Renal cortex interstitium (tissue), 11 donors: ENCODE measurements at regions not wholly inside any gene's neighbourhood (a gene's known extent, or its start where the extent isn't known, plus 50 kb on each side); places are given as distances from the start of the nearest gene placed in this dataset.

ENCODE experiments used
- DNase-seq, 11 donors: peaks; one replicate each; pipeline ENCODE4 v3.0.0-alpha.2; 2013; ENCODE audit warnings: low read depth in 9 of 11, low spot score in 4 of 11; ENCODE audit errors: extremely low read depth in 1 of 11

DNA sequence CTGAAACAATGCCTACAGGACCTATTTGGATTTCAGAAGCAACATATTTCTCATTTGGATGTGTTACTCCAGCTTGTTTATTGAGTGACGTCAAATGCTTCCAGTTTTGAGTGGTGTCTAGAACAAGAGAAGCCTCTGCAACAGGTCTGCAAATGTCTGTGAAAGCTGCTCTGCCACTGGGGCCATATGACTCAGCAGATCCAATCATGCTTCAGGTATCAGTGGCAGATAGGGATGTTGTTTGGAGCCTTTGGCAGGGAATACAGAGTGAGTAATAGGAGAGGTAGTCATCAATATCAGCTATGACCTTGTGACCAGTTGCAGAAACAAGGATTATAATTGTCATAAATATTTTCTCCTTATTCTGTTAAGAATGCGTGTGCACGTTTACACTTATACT, 141.1 kb upstream of the ZXDA start:
- DNase-seq, result no peak

DNA sequence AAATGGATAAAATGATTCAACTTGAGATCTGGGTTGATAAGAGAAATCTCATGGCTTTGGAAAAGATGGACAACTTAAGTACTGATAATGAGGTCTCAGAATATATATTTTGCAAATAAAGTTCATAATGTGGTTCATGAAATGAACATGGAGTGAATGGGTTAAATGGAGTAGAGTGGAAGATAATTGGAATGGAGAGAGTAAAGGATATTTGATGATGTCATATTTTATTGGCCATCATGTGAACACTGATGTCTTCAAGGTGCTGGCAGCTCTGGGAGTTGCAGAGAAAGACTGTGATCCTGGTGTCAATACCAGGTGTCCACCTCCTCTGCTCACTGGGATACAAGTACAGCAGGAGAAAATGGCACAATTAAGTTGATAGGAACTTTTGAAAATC, 133.9 kb upstream of the ZXDA start:
- DNase-seq, result no peak

DNA sequence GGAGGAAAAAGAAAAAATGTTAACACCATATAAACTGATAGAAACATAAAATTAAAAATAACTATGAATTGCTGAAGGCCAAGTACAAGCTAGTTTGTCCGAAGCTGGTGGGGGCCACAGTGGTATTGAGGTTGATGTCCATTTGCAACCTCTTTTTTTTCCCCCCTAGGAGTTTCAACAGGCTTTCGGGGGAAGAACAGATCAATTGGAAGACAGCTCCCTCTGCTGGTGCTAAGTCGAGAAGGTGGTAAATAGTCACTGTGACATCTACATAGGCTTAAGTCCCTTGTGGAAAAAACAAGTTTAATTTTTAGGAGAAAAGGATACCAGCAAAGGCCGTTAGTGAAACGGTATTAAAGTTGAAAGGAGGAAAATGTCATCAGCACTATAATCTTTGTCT, 115.7 kb upstream of the ZXDA start:
- peak in 4 of 11 donors; percentile 0 to 3 (median 0) for DNase-seq

DNA sequence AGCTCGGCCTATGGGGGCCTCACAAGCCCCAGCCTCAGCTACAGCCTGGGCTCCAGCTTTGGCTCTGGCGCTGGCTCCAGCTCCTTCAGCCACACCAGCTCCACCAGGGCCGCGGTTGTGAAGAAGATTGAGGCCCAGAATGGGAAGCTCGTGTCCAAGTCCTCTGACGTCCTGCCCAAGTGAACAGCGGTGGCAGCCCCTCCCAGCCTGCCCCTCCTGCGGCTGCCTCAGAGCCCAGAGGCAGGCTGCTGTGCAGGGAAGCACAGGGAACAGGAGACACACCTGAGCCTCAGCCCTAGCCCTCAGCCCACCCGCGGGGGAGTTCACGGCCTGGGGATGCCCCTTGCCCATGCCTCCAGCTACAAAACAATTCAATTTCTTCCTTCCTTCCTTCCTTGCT, 75.7 kb upstream of the ZXDA start:
- no peak for DNase-seq

DNA sequence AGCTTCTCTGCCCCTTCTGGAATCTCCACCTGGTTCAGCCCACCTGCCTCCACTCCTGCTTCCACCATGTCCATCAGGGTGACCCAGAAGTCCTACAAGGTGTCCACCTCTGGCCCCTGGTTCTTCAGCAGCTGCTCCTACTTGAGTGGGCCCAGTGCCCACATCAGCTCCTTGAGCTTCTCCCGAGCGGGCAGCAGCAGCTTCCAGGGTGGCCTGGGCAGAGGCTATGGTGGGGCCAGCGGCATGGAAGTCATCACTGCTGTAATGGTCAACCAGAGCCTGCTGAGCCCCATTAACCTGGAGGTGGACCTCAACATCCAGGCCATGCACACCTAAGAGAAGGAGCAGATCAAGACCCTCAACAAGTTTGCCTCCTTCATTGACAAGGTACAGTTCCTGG, 74.4 kb upstream of the ZXDA start:
- no peak for DNase-seq

DNA sequence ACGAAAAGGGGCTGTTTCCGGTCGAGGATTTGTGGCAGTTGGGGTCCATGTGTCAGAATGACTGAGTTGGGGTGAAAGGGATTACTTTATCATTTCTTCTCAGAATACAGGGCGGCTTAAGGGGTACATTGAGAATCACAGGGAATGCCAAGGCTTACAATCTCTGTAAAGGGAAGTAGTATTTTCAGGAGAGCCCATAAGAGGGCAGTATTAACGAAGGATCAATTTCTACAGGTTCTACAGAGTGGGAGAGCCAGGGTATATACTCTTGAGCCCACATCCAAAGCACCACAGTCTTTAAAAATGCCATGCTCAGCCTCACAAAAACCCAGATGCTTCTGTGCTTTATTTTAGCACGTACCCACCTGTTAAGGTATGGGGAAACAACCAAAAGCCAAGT, 67.7 kb upstream of the ZXDA start:
- DNase-seq, result no peak

DNA sequence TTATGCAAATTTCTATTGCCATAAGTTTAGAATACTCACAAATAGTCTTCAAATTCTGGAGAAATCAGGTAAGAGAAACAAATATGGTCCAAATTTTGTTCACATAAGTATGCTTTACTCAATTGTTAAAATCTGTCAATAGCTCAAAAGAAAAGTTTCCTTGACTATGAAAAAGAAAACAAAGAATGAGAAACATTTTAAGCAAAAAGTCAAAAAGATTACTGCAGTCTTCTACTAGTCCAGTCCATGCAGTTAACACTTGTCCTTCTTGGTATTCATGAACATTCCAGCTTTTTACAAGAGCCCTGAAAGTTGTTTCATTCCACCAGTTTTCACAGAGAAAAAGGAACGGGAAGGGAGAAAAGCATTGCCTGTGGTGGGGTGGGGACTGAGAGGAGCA, 54.7 kb upstream of the ZXDA start:
- DNase-seq, result no peak
